GM12878 (cell line): ENCODE measurements at regions not wholly inside any gene's neighbourhood (a gene's known extent, or its start where the extent isn't known, plus 50 kb on each side); places are given as distances from the start of the nearest gene placed in this dataset.

Experiments
- CHD1 ChIP-seq: IDR thresholded peaks from 2 replicates; pipeline ENCODE4 v1.6.1; 2012; ENCODE audit warnings: low read depth, low read length, improper control_type of control experiment
- DPF2 ChIP-seq: fragments of 450-650 bp; IDR thresholded peaks from 2 replicates; pipeline ENCODE4 v1.6.1; 2017; ENCODE audit warnings: mild to moderate bottlenecking
- EGR1 ChIP-seq, 2 experiments: IDR thresholded peaks; 1 replicate in 1 of 2; 2 replicates in 1 of 2; pipeline ENCODE4 v1.6.1; 2011 to 2012; ENCODE audit warnings: low read depth in 2 of 2, low read length in 2 of 2, borderline replicate concordance in 1 of 2, mild to moderate bottlenecking in 1 of 2, moderate library complexity in 1 of 2
- ELK1 ChIP-seq: IDR thresholded peaks from 2 replicates; pipeline ENCODE4 v1.6.1; 2012; ENCODE audit warnings: low read depth, low read length, improper control_type of control experiment
- ESRRA ChIP-seq: IDR thresholded peaks from 2 replicates; pipeline ENCODE4 v1.6.1; 2012; ENCODE audit warnings: mild to moderate bottlenecking, low read length, improper control_type of control experiment
- HCFC1 ChIP-seq: fragments of 150-350 bp; IDR thresholded peaks from 2 replicates; pipeline ENCODE4 v1.6.1; 2014; ENCODE audit warnings: low read length
- HDGF ChIP-seq: fragments of 450-650 bp; IDR thresholded peaks from 2 replicates; pipeline ENCODE4 v1.6.1; 2016; ENCODE audit warnings: antibody characterized with exemption
- IKZF1 ChIP-seq: fragments of 450-650 bp; conservative IDR thresholded peaks from 2 replicates; pipeline ENCODE4 v1.6.1; 2017; ENCODE audit warnings: antibody characterized with exemption, mild to moderate bottlenecking
- IKZF2 ChIP-seq, 2 experiments: fragments of 450-650 bp; IDR thresholded peaks; 2 replicates each; pipeline ENCODE4 v1.6.1; 2017; ENCODE audit warnings: mild to moderate bottlenecking in 2 of 2, moderate library complexity in 2 of 2
- JUND ChIP-seq: IDR thresholded peaks from 2 replicates; pipeline ENCODE4 v1.6.1; 2012; ENCODE audit warnings: low read depth, mild to moderate bottlenecking, low read length, improper control_type of control experiment, moderate library complexity
- MAX ChIP-seq: IDR thresholded peaks from 2 replicates; pipeline ENCODE4 v1.6.1; 2012; ENCODE audit warnings: low read depth, low read length, improper control_type of control experiment
- MEF2A ChIP-seq: IDR thresholded peaks from 2 replicates; pipeline ENCODE4 v1.6.1; 2011; ENCODE audit warnings: low read depth, mild to moderate bottlenecking, low read length, moderate library complexity; ENCODE audit not compliant: insufficient read depth
- MYC ChIP-seq: IDR thresholded peaks from 2 replicates; pipeline ENCODE4 v1.6.1; 2011; ENCODE audit warnings: mild to moderate bottlenecking, low read length, moderate library complexity, inconsistent platforms; ENCODE audit not compliant: insufficient read depth, insufficient replicate concordance, insufficient read length, severe bottlenecking
- NR2F1 ChIP-seq: fragments of 450-650 bp; conservative IDR thresholded peaks from 2 replicates; pipeline ENCODE4 v1.6.1; 2017; ENCODE audit warnings: mild to moderate bottlenecking
- PBX3 ChIP-seq: IDR thresholded peaks from 2 replicates; pipeline ENCODE4 v1.6.1; 2011; ENCODE audit warnings: mild to moderate bottlenecking, low read depth, low read length, moderate library complexity; ENCODE audit not compliant: insufficient replicate concordance
- PKNOX1 ChIP-seq: fragments of 450-650 bp; IDR thresholded peaks from 2 replicates; pipeline ENCODE4 v1.6.1; 2016; ENCODE audit warnings: mild to moderate bottlenecking
- PML ChIP-seq: IDR thresholded peaks from 2 replicates; pipeline ENCODE4 v1.6.1; 2012; ENCODE audit warnings: low read length, inconsistent platforms
- RAD51 ChIP-seq: fragments of 450-650 bp; IDR thresholded peaks from 2 replicates; pipeline ENCODE4 v1.6.1; 2016; ENCODE audit warnings: moderate library complexity, mild to moderate bottlenecking, inconsistent platforms
- SIX5 ChIP-seq: IDR thresholded peaks from 2 replicates; pipeline ENCODE4 v1.6.1; 2011; ENCODE audit warnings: mild to moderate bottlenecking, low read depth, low read length, moderate library complexity; ENCODE audit not compliant: severe bottlenecking
- SREBF1 ChIP-seq: IDR thresholded peaks from 2 replicates; pipeline ENCODE4 v1.6.1; 2012; ENCODE audit warnings: mild to moderate bottlenecking, low read length
- TCF12 ChIP-seq: IDR thresholded peaks from 2 replicates; pipeline ENCODE4 v1.6.1; 2011; ENCODE audit warnings: low read depth, mild to moderate bottlenecking, low read length
- ZBTB40 ChIP-seq: fragments of 450-650 bp; IDR thresholded peaks from 2 replicates; pipeline ENCODE4 v1.6.1; 2016; ENCODE audit warnings: mild to moderate bottlenecking, moderate library complexity, borderline replicate concordance
- ZNF384 ChIP-seq: IDR thresholded peaks from 2 replicates; pipeline ENCODE4 v1.6.1; 2012; ENCODE audit warnings: low read depth, mild to moderate bottlenecking, low read length, improper control_type of control experiment, borderline replicate concordance
- ZZZ3 ChIP-seq: IDR thresholded peaks from 2 replicates; pipeline ENCODE4 v1.6.1; 2011; ENCODE audit warnings: low read depth; ENCODE audit not compliant: control insufficient read depth, insufficient read length

- no peak for TF ChIP-seq PML
- no peak for TF ChIP-seq HDGF
- no peak for TF ChIP-seq ZZZ3
- TF ChIP-seq PKNOX1 = no peak
- no peak for TF ChIP-seq PBX3
- TF ChIP-seq NR2F1 = no peak
- no peak for TF ChIP-seq IKZF1
- TF ChIP-seq ZNF384 = no peak
- TF ChIP-seq MAX = no peak
- TF ChIP-seq RAD51 = no peak
- no peak for TF ChIP-seq JUND
- TF ChIP-seq SREBF1 = no peak
- no peak for TF ChIP-seq DPF2
- TF ChIP-seq HCFC1 = no peak
- no peak for TF ChIP-seq ESRRA
- no peak for TF ChIP-seq EGR1 (IDR thresholded peaks at IDR 0.05; ENCODE audit: borderline replicate concordance in 1 of 2, low read depth in 2 of 2, low read length in 2 of 2)
- 0 out of 2 replicates have a peak, but pooled peaks have one; percentile 64 for TF ChIP-seq MEF2A
- TF ChIP-seq SIX5 = no peak
- no peak for TF ChIP-seq TCF12
- TF ChIP-seq IKZF2 (IDR thresholded peaks at IDR 0.05) = no peak
- no peak for TF ChIP-seq MYC
- TF ChIP-seq ELK1 = no peak
- no peak for TF ChIP-seq CHD1
- TF ChIP-seq ZBTB40 = no peak
These were observed 325.2 kb downstream of the DIPK2A start (continued) for GRCh38 chr3:144296808-144297207.
